AG20443 (cell line): ENCODE measurements at regions not wholly inside any gene's neighbourhood (a gene's known extent, or its start where the extent isn't known, plus 50 kb on each side); places are given as distances from the start of the nearest gene placed in this dataset.

Source experiments
- DNase-seq: peaks from one replicate; pipeline ENCODE4 v3.0.0; 2012; ENCODE audit warnings: low spot score, mixed read lengths

- no peak for DNase-seq
Observed at GRCh38 chr1:221632072-221632471, 109.8 kb downstream of the DUSP10 start.

- DNase-seq: no peak
Observed at GRCh38 chr1:221633841-221634409, 108.0 kb downstream of the DUSP10 start.

GRCh38 chr1:221634606-221635005 lies 107.3 kb downstream of the DUSP10 start:
- DNase-seq: no peak

- no peak for DNase-seq
Observed at GRCh38 chr1:221635305-221635704, 106.6 kb downstream of the DUSP10 start.

- no peak for DNase-seq
Observed at GRCh38 chr1:221636096-221636495, 105.8 kb downstream of the DUSP10 start.

- no peak for DNase-seq
Observed at GRCh38 chr1:221636967-221637366, 104.9 kb downstream of the DUSP10 start.

- peak; percentile 51 for DNase-seq
Observed at GRCh38 chr1:221637641-221638041, 104.2 kb downstream of the DUSP10 start.

- DNase-seq: no peak
Observed at GRCh38 chr1:221638595-221638994, 103.3 kb downstream of the DUSP10 start.

- no peak for DNase-seq
Observed at GRCh38 chr1:221641811-221642210, 100.1 kb downstream of the DUSP10 start.

GRCh38 chr1:221643404-221644144 lies 98.3 kb downstream of the DUSP10 start:
- no peak for DNase-seq

- DNase-seq: no peak
Observed at GRCh38 chr1:221644145-221644448, 97.8 kb downstream of the DUSP10 start.

GRCh38 chr1:221644663-221645258 lies 97.1 kb downstream of the DUSP10 start:
- DNase-seq: no peak

GRCh38 chr1:221648201-221648600 lies 93.7 kb downstream of the DUSP10 start:
- no peak for DNase-seq
